ENCODE measurements at regions not wholly inside any gene's neighbourhood (a gene's known extent, or its start where the extent isn't known, plus 50 kb on each side); places are given as distances from the start of the nearest gene placed in this dataset.

- no peak for DNase-seq (ENCODE audit: low read depth, low spot score)
Measured at GRCh38 chr5:15261269-15261995, 238.5 kb upstream of the FBXL7 start.

GRCh38 chr5:15260356-15261268 is 239.4 kb upstream of the FBXL7 start:
- no peak for DNase-seq (ENCODE audit: low read depth, low spot score)

- DNase-seq (ENCODE audit: low read depth, low spot score): no peak
Measured at GRCh38 chr5:15256485-15256884, 243.5 kb upstream of the FBXL7 start.

DNA sequence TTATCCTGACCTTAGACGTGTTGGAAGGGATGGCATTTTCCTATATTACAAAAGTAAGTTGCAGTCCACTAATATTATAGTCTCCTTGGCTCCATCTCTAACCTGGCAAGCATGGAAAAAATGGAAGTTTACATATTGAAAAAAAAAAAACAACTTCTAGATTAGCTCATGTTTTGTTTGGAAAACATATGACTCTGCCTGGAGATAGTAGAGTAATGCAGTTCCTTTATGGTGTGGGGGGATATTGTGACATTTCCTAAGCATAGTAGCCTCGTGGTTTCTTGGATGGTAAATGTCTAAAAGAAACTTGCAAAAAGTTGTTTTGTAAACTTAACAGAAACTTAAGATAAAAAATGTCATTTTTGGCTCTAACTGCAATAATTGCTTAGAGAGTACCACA is 244.4 kb upstream of the FBXL7 start:
- DNase-seq (ENCODE audit: low read depth, low spot score): no peak

DNA sequence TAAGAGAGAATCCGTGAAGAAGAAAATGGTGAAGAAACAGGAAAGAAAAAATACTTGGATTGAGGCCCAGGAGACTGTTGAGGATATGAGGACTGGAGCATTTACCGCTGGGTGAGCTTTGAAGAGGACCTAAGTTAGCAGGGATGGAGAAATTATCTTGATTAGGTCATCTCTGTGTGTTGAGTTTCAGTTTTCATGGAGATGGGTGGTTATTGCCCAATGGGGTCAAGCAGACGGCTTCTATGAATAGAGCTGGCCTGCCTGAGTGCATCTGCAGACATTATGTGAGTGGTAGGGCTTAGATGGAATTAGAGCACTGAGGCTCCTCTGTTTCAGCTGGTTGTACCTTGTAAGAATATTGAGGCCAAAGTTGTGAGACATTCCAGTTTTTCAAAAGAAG is 245.4 kb upstream of the FBXL7 start:
- DNase-seq (ENCODE audit: low read depth, low spot score): no peak

- DNase-seq (ENCODE audit: low read depth, low spot score): no peak
Measured at GRCh38 chr5:15252331-15252730, 247.6 kb upstream of the FBXL7 start.

GRCh38 chr5:15249152-15249551 is 250.8 kb upstream of the FBXL7 start:
- no peak for DNase-seq (ENCODE audit: low read depth, low spot score)

GRCh38 chr5:15248731-15249130 is 251.2 kb upstream of the FBXL7 start:
- DNase-seq (ENCODE audit: low read depth, low spot score): no peak

GRCh38 chr5:15245913-15246312 is 254.1 kb upstream of the FBXL7 start:
- DNase-seq (ENCODE audit: low read depth, low spot score): no peak

DNA sequence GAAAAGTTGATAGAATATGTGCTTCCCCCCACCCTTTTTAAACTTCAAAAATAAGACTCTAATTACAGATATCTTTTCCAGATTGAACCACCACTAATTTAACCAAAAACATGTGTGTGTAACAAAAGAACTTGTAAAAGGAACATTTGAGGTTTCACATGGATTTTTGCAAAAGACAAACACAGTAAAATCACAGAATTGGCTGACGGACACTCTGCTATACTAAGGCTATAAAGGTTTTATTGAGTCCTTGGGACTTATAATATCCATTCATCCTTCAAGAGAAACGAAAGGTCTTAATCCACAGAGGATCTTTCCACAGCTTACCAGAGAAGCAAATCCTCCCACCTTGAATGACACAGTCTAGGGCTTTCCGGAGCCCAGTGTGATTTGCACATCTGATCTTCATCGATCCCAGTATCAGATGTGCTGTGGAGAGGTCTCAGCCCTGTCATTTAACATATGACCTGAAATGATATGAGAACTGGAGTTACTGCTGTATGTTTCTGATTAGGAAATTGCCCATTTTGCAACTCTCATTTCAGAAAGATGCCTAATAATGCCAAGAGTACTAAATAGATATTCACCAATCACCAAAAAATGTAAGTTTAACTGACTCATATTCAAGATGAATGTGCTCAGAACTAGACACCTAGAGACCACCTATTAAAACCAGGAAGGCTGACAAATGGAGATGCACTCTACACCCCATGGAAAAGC is 256.5 kb upstream of the FBXL7 start:
- DNase-seq (ENCODE audit: low read depth, low spot score): no peak

GRCh38 chr5:15241216-15241821 is 258.7 kb upstream of the FBXL7 start:
- no peak for DNase-seq (ENCODE audit: low read depth, low spot score)

DNA sequence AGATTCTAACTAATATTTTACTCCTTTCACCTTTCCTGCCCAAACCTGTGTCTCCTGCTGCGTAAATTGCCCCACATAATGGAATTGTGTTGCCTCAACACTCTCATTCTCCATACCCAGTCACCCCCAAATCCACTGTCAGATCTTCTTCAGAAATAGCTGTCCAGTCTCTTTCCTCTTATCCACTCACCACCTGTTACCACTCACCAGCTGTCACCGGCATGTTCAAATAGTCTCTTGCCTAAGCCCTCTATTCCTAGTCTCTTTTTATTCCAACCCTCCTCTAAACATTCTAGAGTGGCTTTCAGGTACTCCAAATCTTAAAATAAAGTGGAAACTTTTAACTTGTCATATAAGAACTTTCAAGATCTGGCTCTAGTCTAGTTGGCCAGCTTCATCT is 262.0 kb upstream of the FBXL7 start:
- DNase-seq (ENCODE audit: low read depth, low spot score): no peak

DNA sequence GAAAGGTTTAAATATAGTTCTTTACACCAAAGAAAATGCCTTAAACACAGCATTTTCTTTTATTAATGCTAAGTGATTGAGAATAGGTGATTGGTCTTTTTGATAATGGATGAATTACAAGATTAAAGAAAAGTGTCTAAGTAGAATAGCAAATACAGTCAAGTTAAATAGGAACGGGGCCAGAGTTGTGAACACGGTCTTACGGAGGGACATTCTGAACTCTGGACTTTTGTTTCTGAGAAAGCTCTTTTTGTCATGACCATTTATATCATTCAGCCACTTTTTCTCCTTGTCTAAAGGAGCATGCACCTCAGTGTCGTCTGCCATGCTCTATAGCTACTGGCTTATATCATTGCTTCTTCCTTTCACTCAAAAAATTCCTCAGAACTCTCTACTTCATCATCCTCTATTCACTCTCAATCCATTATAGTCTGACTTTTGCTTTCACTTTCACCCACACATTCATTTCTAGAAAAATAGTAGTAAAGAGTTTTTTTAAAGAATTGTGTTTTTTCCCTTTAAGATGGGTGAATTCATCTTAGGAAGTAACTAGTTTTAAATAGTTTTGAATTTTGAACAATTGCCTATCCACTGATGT is 263.0 kb upstream of the FBXL7 start:
- DNase-seq (ENCODE audit: low read depth, low spot score): no peak

- DNase-seq (ENCODE audit: low read depth, low spot score): no peak
Measured at GRCh38 chr5:15234911-15235310, 265.1 kb upstream of the FBXL7 start.

DNA sequence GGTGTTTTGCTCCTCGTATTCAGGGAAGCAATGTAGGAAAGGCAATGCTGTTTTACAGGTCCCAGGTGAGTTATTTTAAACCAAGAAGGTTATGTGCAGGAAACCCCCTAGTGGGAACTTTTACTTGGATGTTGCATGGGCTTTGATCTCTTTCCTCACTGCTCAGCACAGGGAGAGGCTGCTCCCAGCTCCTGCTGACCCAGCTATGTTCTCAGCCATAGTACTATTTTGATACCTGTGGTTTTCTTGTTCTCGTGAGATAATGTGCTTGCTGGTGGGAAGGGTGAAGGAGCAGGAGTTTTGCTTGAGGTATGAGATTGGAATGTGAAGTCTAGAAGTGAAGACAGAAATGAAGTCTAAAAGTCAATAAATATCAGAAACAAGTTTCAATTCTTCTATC is 265.6 kb upstream of the FBXL7 start:
- DNase-seq (ENCODE audit: low read depth, low spot score): peak; percentile 70

GRCh38 chr5:15233566-15233965 is 266.4 kb upstream of the FBXL7 start:
- no peak for DNase-seq (ENCODE audit: low read depth, low spot score)

DNA sequence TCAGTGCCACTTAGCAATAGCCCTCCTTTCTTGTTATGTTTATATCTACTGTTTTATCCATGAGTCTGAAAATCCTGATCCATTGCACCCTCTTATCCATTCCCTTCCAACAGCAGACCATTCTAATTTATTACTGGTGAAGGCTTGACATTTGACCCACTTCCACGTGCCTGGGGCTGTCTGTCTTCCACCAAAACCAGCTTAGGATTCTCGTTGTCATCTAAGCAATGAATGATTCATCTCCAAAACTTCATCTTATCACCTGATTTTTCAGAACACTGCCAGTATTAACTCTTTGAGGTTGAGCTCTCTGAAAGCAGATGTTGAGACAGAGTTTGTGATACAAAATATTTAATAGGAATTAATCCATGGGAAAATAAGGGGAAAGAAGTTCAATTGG is 277.8 kb upstream of the FBXL7 start:
- DNase-seq (ENCODE audit: low read depth, low spot score): no peak

- no peak for DNase-seq (ENCODE audit: low read depth, low spot score)
Measured at GRCh38 chr5:15220642-15221173, 279.3 kb upstream of the FBXL7 start.

GRCh38 chr5:15215056-15215455 is 284.9 kb upstream of the FBXL7 start:
- DNase-seq (ENCODE audit: low read depth, low spot score): no peak

GRCh38 chr5:15214010-15214409 is 286.0 kb upstream of the FBXL7 start:
- DNase-seq (ENCODE audit: low read depth, low spot score): no peak

DNA sequence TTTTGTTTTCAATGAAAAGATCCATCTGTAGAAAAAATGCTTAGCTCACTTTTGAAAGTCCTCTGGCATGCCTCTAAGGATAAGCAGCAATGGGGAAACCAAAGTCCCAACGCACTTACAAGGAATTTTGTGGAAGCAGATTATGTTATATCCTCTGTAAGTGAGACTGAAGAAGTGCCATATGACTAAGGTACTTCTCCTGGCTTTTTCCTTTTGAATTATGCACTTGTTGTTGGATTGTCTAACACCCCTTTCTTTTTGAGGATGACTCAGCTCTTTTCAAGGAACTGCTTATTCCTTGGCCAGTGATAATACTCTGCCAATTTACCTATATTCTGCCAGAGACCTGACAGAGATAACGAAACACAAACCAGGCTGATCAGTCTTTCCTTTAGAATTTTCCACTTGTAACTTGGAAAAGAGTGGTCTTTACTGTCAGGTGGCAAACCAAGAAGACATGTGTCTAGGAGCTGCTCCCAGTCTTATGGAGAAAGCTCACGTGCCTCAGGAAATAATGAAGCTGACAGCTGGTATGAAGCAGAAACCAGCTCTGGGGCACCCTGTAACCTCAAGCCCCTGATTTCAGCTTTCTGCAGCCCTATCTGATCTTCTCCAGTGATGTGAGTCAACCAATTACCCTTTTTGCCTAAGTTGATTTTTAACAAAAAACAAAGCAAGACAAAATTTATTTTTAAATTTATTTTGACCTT is 290.8 kb upstream of the FBXL7 start:
- DNase-seq (ENCODE audit: low read depth, low spot score): no peak

Data from iPS DF 19.7 (cell line).